GM18498 (cell line): ENCODE measurements at regions not wholly inside any gene's neighbourhood (a gene's known extent, or its start where the extent isn't known, plus 50 kb on each side); places are given as distances from the start of the nearest gene placed in this dataset.
"Not testable (repeated sequence)": the region's sequence is repeated elsewhere in the genome, so short reads cannot be mapped to it uniquely, and the experiment has no call there.

Experiments
- ATAC-seq: cut with Tn5 transposase; IDR thresholded peaks from one replicate; pipeline ENCODE4 v1.9.1; 2021; ENCODE audit warnings: mild to moderate bottlenecking, moderate library complexity; ENCODE audit not compliant: unreplicated experiment

DNA sequence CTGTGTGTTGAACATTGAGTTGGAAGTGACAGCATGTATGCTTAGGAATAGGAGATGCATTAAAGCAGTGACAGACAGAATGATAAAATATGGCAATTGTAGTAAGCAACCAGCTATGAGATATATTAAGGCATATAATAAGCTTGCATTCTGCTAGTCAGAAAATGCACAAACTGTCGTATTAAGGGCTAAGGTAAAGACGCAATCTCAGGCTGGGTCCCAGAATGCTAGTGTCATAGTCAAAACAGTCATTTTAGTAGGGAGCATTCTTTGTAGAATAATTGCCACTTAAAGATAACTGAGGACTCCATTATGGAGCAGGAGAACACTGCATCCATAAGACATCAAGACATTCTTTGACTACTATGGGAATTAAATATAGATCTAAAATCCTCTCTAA is 1369.7 kb upstream of the C9orf72 start:
- no peak for ATAC-seq

DNA sequence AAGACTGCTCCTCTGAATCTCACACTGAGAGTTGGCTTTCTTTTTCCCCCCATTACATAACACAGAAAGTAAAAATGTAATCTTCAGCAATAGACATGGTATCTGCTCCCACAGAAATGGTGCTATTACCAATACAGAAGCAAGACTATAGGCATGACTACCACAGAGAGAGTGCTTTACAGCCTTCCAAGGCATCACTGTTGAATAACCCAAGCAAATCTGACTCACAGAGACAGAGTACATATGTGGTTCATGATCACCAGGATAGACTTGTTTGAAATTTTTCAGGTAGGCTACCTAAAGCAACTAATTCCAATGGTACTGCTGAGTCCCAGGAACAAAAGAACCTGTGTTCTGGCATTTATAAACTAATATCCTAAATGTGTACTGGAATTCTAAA is 1373.4 kb upstream of the C9orf72 start:
- ATAC-seq, result no peak

DNA sequence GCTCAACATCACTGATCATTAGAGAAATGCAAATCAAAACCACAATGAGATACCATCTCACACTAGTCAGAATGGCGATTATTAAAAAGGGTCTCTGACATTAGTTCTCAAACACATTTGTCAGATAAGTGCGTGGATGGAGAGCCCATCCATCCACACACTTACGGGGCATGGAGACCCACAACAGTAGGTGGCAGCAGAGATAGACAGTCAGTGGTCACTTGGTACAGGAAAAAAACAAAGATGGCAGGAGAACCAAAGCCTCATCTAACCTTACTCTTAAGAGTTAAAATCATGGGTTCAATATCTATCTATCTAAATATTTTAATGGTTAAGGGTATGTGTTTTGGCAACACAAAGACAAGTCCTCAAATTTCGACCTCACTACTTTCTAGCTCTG is 1378.7 kb upstream of the C9orf72 start:
- no peak for ATAC-seq

DNA sequence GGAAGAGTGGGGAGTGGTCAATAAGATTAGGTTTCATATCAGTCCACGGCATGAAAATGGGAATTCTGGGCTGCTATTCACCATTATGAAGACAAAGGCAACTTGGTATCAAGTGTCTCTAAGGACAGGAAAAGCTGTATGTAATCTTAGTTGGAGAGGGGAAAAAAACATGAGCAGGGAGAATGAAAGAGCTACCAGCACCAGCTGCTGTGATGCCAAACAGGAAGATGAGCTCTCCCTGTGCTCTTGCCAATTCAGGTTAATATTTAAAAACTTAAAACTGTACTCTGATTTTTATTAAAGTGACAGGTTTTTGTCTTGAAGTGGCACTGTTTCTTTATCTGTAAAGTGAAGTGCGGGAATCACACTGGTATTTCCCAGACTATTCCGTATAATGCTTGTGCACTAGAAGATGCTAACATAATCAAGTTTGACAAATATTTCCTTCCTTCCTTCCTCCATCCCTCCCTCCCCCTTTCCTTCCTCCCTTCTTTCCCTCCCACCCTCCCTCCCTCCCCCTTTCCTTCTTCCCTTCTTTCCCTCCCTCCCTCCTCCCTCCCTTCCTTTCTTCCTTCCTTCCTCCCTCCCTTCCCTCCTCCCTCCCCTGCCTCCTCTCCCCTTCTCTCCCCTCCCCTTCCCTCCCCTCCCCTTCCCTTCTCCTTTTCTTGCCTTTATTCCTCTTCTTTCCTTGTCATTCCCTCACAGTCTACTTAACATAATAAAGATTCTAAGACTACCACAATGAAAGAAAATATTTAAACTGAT is 1383.0 kb upstream of the C9orf72 start:
- ATAC-seq, result no peak

DNA sequence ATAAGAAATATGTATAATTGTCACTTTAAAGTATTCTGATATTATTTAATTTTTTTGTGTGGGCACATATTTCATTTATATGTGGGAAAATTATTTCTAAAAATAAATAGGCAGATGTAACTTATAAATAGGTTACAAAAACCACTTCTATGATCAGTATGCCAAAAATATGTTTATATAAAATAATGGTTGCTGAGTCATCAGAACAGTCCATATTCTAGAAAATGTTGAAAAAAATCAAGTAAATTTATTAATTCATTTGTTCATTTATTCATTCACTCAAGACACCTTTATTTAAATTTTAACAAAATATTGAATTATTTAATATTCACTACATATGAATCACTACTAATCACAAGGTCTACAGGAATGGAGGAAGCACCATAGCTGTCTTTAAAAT is 1387.3 kb upstream of the C9orf72 start:
- ATAC-seq, result no peak

DNA sequence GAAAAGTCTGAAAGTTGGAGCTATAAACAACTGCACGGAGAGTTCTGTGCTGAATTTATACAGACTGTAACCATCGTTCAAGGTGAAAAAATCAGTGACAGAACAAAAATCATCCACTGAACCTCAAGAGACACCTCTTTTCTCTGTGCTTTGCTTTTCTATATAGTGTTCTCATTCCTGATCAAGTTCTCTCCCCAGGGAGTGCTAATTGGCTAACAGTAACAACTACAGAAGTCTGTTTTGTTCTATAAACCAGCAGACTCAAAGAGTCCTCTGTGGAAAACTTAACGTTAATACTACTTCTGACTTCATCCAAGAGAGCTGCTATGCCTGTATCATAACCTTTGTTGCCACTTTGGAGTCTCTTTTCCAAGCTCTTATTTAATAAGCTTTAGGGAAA is 1388.3 kb upstream of the C9orf72 start:
- ATAC-seq, result no peak

DNA sequence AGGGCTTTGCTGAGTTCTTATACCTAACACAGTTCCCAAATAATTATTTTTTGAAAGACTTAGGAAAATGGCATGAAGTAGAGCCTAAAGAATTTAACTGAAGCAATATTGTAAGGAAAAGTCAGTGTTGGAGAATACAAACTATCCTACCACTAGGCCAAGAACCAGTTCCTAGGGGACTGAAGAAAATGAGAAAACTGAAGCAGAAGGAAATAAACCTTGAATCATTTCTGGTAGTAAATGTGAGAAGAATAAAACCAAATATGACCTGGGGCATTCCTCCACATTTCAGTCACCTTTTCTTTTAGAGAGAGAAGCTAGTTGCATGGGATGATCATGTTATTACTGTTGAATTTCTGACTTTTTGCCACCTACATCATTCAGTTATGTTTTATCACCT is 1393.9 kb upstream of the C9orf72 start:
- ATAC-seq, result no peak

DNA sequence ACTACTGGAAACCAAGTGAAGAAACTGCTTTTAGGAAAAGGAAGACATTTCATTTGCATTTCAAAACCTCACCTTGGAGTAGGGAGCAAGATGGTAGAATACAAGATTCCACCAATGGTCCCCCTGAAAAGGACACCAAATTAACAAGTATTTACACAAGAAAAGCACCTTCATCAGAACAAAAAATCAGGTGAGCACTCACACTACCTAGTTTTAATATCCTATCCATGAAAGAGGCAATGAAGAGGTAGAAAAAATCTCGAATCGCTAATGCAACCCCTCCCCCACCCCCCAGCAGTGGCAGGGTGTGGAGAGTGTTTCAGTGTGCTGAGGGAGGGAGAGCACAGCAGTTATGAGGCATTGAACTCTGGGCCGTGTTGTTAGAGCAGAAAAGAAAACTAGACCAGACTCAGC is 1397.0 kb upstream of the C9orf72 start:
- no peak for ATAC-seq

DNA sequence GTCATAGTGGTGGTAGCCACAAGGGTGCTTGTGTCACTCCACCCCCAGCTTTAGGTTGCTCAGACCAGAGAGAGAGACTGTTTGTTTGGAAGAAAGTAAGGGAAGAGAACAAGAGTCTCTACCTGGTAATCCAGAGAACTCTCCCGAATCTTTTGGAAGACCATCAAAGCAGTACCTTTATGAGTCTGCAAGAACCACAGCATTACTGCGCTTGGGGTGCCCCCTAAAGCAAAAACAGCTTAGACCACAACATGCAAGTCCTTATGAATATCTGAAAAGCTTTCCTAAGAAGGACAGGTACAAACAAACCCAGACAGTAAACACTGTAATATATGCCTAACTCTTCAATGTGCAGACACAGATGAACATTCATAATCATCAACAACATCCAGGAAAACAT is 1398.6 kb upstream of the C9orf72 start:
- ATAC-seq, result no peak

DNA sequence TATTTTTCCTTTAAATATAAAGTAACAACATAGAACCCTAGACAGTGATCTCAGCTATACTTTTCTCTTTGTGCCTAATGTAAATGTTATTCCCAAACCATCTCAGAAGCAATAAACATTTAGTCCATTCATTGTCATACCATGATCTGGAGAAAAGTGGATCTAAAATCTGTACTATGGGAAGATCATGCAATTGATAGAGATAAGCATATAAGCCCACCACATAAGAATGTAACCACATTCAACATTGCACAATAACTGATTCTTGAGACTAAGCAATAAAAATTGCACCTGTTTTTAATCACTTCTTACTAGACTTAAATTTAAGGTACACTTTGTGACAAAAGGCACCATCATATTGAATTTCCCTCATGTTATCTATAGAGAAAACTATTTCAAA is 1403.0 kb upstream of the C9orf72 start:
- ATAC-seq, result no peak

DNA sequence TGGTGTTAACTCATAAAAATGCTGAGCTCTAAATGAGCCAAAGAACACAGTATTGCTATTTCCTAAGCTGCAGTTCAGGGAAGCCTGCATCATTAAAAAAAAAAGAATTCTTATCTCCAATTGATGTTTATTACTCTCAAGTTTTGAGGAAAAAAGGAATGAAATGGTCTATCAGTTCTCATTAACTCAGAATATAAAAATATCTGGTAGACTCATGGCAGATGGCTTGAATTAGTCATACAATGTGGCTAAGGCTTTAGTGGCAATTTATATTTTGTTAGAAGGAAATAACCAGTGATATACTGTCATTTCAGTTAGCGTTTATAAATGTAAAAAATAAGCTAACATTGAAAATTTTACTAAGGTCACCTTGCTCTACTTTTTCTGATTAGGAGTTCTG is 1403.4 kb upstream of the C9orf72 start:
- ATAC-seq, result no peak

DNA sequence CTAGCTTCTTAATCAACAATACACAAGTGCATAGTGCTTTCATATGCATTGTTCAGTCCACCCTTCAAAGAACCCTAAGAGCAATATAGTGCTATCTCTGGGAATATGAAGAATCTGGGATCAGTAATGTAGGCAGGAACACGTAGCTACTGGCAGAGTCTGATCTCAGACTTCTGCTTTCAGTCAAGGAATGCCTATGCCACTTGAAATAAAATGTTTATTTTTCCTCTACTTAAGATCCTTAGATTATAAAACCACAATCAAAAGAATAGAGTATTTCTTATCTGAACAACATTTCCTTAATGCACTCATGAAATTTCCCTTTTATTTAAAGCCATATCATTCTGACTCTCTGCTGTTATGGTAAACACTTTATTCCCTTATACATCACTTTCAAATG is 1407.8 kb upstream of the C9orf72 start:
- ATAC-seq, result no peak

DNA sequence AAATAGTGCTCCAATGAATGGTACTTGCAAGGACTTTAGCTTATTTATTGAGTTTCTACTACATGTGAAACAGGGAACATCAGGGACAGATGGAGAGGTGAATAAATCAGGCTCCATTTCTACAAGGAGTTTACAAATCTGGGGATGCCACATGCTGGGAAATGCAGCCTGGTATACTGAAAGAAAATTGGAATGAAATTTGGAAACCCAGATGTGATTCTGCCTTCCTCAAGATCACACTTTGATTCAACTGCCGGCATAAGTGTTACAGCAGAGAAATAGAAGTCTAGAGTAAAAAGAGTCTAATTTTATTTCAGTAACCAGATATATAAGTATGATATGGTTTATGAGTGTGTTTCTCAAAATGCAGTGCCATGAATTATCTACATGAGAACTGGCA is 1408.4 kb upstream of the C9orf72 start:
- ATAC-seq, result no peak

DNA sequence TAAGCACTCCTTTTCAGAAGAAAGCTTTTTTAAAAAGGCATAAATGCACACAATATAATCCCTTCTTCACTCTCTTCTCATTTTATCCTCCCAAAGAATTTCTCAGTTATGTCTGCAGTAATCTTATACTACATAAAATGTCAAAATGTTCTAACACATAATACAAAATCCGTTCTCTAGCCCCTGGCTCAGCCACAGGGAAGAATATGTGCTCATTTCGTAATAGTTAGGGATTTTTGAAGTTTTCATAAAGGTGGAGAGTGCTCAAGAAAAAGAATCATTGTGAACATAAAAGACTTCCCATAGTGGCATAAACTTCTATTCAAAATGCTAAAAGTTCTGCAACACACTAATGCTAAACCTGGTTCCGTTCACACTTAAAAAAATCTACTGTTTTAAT is 1410.7 kb upstream of the C9orf72 start:
- ATAC-seq, result no peak

DNA sequence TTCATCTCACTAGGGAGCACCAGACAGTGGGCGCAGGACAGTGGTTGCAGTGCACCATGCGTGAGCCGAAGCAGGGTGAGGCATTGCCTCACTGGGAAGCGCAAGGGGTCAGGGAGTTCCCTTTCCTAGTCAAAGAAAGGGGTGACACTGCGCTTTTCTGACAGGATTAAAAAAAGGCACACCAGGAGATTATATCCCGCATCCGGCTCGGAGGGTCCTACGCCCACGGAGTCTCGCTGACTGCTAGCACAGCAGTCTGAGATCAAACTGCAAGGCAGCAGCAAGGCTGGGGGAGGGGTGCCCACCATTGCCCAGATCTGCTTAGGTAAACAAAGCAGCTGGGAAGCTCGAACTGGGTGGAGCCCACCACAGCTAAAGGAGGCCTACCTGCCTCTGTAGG is 1416.7 kb upstream of the C9orf72 start:
- ATAC-seq, result not testable (repeated sequence)

DNA sequence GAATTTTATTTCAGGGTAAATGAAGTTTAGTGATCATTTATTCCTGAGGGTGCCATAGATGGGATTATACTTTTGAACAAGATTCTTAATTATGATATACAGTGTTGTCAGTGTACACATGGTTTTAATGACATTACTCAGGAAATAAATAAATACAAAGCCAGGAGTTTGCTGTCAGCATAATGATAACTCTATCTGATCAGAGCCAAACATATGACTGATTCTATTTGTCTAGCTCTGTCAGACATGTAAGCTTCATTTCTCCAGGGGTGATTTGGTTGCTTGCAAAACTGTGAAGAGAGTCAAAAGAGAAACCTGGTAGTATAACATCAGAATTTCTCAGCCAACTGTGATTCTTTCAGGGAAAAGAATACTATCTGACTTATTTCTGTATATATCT is 1425.8 kb upstream of the C9orf72 start:
- no peak for ATAC-seq

DNA sequence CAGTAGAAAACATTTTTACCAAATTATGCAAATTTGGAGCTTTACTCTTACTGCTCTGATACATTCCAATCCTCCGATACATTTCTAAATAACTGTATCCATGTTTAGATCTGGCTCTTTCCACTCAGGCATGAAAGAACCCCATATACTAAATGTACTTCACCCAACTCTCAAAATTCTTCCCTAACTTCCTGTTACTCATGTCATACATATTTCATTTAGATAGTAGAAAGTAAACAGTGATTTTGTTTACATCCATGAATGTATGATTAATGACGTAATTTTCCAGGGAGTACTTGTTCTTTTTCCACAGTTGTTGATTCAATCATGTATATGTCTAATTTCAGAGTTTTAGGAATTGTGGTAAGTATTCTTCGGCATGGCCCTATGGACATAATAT is 1426.5 kb upstream of the C9orf72 start:
- ATAC-seq, result no peak

DNA sequence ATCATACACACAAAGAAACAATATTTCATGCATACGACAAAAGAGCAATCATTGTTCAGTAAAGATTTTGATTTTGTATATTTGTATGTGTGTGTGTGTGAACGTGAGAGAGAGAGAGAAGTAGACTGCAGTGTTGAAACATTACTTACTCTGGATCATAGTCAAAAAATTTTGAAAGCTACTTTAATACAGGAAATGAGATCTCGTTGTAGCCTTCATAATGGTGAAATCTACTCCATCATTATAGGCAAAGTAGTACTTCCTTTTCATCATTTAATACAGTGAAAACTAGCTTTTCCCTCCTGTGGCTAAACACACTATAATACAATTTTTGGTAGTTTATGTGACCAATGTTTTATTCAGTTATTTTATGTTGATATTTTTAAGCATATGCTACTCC is 1427.7 kb upstream of the C9orf72 start:
- no peak for ATAC-seq

DNA sequence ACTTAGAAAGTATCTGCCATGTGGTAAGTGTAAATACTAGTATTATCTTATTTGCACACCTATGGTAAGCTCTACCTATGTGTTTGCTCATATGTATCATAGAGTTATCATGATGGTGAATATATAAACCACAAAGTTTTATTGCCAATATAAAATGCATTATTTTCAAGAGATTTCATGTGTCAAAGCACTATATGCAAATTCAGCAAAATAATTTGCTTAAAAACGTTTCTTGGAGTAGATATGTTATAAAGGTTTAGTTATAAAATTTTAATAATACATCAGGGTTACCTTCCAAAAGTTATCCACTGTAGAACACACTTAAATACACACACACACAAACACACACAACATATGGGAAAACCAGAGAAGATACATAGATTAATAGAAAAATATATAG is 1431.7 kb upstream of the C9orf72 start:
- no peak for ATAC-seq

DNA sequence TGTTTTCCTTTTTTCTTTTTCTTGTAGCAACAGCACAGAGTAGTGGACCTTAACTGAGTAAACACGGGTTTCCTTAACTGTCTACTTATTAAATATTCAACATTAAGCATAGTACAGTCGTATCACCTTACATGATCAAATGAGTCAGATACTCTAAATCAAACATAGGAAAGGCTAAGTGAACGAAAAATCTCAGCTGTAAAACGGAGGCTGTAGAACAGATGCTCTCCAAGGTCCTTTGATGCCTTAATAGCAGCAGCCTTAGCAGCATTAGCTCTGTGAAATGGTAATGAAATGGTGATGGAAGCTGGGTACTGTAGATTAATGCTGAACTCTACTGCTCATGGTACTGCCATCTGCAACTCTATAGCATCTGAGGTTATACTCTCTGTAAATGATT is 1433.3 kb upstream of the C9orf72 start:
- no peak for ATAC-seq

DNA sequence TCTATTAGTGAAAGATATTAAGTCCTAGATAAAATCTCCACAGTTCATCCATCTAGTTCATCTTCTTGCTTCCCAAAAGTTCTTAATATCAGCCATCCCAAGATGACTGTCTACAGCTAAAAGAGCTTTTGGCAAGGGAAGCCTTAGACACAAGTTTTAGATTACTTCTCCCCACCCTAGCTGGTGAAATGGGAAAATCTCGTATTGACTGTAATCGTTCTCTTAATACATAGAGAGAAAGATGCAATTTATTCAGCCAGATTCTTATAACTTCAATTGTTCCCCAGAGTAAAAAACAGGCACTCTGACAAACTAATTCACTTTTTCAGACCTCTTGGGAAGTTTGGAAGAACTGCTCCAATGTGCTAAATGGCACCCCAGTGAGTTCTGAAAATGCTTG is 1439.6 kb upstream of the C9orf72 start:
- ATAC-seq, result no peak

DNA sequence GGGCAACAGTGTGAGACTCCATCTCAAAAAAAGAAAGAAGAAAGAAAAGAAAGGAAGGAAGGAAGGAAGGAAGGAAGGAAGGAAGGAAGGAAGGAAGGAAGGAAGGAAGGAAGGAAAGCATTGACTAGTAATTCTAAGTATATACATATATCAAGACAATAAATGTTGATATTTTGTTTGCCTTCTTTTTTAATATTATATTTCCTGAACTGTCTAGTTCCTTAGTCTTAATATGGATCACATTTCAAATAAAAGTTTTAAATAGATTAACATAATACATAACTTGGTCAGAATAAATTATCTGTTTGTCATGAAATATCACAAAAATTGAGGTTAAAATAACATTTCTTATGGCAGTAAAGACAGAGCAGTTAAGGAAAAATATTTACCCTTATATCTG is 1448.4 kb upstream of the C9orf72 start:
- no peak for ATAC-seq

DNA sequence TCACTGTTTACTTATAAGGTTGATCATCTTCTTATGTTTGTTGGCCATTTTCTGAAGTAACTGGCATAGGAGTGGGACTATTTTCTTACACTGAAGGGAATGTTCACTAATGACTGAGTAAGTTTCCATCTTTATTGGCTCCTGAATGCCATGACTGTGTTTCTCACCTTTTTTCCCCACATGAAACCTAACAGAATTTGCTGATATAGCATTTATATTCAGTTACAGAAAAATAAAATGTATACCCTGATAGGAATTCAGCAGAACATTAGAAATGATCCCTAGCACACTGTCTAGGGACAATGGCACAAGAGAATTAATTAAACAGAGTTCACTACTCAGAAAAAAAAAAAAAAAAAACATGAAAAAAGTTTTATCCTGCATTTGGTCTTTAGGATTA is 1465.1 kb upstream of the C9orf72 start:
- no peak for ATAC-seq
